ENCODE measurements at regions not wholly inside any gene's neighbourhood (a gene's known extent, or its start where the extent isn't known, plus 50 kb on each side); places are given as distances from the start of the nearest gene placed in this dataset.

DNA sequence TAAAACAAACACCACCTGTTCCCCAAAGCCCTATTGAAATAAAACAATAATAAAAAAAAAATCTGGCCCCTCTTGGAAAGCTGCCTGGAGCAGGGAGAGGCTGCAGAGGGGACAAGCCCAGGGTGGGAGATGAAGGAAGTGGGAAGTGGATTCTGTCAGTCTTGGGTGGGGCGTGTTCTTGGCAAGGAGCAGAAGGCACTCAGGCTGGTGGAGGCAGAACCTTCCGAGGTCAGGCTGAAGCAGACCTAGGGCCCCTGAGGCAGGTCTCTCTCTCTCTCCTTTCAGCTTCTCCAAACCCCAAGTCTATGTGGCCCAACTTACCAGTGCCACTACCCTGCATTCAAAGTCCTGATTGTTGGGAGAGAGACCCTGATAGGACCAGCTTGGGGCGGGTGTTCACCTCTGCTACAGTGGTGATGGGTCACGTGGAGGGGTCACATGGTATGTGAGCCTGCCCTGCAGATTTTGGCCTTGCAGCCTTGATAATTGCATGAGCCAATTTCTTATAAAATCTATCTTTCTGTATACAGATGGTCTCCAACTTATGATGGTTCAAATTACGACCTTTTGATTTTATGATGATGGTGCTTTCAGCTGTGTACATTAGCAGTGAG lies 145.4 kb upstream of the C1orf174 start:
- DNase-seq (ENCODE audit: low read depth) = no peak

DNA sequence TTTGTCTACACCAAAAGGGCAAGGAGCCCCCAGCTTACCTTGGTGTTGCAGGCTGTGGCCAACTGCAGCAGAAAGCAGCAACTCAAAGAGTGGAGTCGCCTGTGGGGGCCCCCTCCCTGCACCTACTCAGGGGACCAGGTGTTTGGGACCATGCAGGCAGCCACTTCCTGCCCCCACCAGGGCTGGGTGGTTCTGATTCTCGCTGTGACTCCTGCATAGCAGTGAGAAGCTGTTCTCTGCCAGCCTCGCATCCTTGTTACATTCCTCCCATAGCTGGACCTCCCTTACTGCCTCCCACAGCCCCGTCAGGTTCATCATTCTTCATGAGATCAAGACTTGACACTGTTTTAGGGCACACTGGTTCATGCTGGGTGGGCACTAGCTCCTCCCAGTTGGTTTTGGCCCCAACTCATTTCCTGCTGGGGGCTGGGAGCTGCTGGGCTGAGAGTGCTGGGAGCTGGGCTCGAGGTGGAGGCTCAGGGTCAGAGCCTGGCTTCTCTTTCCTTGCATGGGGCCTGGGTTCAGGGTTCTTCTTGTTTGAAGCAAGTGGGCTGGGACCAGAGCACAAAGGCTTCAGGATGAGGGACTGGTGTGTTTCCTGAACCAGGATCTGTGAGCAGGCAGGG lies 146.9 kb upstream of the C1orf174 start:
- no peak for DNase-seq (ENCODE audit: low read depth)

DNA sequence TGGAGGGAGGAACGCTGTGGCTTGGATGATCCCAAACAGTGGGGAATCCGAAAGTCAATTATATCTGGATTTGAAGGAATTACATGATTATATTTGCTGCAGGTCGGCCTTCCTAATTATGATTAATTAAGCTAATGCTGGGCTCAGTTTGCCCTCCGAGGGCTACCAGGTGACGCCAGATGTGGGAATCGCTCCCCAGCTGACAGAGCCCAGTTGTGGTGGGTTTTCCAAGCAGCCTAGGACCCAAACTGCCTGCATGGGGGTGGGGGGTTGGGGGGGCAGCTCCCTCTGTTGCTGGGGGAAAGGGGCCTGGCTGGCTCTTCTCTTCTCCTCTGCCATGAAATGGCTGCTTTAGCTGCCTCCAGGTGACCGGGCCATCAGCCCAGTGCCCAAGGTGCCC lies 147.6 kb upstream of the C1orf174 start:
- DNase-seq (ENCODE audit: low read depth) = no peak

DNA sequence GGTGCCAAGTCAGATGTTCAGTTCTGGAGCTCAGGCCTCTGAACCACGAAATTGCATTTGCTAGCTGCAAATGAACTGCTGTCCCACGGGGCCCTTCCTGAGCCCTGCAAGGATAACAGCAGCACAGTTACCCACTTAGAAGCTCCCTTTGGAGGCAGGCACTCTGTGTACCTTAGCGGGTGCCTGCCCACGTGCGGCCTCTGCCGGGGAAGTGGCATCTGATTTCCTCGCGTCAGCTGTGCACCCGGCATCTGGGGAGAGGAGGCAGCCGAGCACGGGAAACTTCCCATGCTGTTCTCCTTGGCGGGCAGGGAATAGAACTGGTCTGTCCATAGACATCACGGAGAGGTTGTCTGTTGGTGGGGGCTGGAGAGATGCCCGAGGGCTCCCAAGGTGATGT lies 148.0 kb upstream of the C1orf174 start:
- no peak for DNase-seq (ENCODE audit: low read depth)

DNA sequence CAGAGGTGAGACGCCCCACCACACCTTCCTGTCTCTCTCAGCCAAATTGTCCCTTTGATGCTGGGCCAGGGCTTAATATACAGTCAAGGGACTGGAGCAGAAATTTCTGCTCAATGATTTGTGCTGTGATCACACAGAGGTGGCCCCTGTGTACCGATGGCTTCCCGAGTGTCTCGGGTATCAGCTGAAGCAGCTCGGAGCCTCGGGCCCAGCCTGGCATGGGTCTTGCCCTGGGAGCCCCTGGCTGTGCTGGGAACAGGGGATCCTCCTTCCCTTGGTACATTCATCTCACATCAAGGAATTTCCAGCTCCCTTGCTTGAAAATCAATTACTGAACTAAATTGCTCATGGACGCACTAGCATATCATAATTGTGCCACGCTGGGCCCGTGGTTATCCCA lies 148.8 kb upstream of the C1orf174 start:
- no peak for DNase-seq (ENCODE audit: low read depth)

DNA sequence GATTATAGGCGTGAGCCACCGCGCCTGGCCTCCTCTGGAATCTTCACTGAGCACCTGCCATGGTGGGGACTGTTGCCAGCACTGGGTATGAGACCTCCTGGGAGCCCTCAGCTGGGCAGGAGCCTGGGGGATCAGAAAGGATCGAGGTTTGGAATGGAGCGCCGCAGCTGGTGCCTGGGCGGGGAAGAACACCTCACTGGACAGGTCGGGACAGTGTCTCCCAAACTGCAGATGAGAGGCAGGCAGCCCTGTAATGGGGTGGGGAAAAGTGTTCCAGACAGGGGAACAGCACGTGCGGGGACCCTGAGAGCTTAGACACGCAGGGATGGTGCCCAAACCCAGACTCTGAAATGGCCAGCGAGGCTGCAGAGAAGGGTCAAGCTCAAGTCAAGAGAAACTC lies 150.9 kb upstream of the C1orf174 start:
- DNase-seq (ENCODE audit: low read depth) = no peak

DNA sequence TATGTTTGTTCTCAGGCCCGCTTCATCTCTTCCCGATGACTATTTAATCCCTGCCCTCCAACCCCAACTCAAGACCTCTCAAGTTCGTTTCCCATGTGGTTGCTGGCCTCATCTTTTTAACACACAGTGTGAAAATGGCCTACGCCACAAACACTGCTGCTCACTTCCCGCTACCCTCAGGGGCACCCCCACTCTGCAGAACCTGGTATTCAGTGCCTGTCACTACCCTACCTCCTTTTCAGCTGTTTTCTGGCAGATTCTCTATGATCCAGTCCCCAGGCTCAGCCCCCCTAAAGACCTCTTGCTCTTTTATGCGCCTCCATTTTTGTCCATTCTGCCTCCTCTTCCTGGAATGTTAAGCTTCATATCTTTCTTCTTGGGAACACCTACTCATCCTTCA lies 152.6 kb upstream of the C1orf174 start:
- DNase-seq (ENCODE audit: low read depth) = no peak

DNA sequence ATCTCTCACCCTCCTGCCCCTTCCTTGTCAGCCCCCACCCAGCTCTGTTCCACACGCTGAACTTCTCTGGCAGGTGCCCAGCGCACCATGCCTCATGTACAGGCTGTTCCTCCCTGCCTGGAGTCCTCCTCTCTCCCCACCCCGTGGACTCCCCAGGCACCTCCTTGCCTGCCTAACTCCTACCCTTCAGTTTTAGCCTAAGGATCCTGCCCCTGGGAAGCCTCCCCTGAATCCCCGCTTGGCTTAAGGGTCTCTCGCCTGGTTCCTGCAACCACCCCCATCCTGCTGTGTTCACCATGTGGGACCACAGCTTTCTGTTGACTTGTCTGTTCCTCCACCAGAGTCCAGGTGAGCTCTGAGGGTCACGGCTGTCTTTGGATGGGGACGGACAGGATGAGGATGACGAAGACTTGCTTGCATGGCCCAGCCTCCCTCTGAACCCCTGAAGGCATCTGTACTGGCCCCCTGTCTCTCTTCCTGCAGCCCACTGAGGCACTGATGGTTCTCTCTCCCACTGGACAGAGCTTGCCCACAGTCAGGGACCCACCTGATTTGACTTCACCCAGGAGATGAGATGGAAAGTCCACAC lies 153.2 kb upstream of the C1orf174 start:
- no peak for DNase-seq (ENCODE audit: low read depth)

DNA sequence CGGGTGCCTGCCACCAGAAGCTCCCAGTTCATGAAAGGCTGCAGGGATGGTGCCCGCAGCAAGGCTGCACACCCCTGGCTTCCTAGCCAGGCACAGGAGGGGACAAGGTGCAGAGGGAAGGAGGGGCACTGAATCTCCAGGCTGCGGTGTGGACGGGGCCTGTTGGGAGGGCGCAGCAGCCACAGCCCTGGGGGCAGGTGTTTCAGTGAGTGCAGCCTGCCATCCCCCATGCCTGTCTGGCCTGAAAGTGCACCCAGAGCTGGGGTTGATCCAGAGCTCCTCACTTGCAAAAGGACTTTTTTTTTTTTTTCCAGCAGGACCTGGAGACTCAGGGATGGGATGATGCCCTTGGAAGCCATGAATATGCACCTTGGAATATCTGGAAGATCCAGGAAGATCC lies 153.7 kb upstream of the C1orf174 start:
- no peak for DNase-seq (ENCODE audit: low read depth)

DNA sequence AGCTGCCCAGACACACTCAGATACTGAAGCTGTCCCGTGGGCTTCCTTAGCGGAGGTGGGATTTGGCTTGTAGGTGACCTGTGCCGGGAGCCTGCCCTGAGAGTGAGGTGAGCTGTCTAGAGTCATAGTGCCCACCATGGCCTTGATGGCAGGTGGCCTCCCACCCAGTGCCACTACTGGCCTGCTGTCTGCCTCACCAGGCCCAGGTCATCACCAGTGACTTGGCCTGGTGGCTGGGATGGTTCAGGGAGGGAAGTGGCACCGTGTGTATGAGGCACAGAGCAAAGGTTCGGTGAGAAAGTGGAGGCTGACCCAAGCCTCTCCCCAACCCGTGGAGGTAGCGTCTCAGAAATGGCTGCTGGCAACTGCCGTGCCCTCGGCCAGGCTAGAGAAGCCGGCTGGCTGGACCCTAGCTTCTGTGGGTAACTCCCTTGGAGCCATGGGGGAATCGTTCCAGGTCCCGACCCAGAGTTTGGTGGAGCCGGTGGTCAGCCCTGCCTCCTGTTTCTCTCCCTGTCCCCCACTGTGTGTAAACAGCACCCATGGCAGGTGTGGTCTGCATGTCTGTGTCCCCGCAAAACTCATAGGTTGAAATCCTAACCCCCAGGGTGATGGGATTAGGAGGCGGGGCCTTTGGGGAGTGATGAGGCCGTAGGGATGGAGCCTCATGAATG lies 155.4 kb upstream of the C1orf174 start:
- no peak for DNase-seq (ENCODE audit: low read depth)

DNA sequence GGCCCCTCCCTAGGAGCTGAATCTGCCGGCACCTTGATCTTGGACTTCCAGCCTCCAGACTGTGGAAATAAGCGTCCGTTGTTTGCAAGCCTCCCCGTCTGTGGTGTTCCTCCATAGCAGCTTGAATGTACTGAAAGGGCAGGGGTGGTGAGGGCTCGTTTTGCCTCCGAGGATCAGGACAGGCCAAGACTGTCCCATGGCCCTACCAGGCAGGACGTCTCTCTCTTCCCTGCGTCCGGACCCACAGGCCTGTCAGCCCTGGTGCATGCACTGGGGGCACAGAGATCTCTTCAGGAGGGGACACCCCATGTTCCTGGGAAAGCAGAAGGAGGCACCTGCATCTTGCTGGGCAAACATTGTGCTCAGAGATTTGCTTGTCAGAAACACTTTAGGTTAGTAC lies 156.3 kb upstream of the C1orf174 start:
- DNase-seq (ENCODE audit: low read depth) = no peak

DNA sequence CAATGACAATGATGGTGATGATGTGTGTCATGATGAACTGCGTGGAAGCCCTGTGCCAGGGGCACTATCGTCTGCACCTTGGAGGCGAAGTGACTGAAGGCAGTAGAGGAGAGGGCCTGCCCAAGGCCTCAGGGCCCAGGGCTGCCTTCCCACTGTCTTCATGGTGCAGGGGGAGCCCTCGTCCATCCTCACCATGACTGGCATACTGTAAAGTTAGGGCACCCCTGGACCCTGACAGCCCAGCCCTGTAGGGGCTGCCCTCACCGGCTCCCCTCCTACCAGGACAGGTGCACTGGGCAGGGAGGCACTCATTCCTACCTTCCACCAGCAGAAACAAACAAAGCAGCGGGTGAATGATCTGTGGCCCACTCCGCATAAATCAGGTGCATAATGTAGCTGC lies 156.9 kb upstream of the C1orf174 start:
- DNase-seq (ENCODE audit: low read depth) = no peak

DNA sequence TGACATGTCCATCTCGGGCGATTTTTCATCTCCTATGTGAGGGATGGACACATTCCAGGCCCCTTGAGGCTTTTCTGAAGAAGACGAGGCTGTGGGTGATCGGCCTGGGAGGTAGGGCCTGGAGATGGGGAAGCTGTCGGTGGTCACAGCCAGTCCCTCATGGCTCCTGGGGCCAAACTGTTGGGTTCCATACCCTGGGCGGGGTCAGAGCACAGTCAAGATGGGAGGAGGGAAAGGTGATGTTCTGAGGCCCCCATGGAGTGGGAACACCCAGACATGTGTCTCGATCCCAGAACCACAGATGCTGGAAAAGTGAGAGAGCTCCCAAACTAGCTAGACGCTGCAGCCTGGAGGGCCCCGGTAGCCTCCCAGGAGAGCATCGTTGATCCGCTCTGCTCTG lies 157.5 kb upstream of the C1orf174 start:
- DNase-seq (ENCODE audit: low read depth) = no peak

DNA sequence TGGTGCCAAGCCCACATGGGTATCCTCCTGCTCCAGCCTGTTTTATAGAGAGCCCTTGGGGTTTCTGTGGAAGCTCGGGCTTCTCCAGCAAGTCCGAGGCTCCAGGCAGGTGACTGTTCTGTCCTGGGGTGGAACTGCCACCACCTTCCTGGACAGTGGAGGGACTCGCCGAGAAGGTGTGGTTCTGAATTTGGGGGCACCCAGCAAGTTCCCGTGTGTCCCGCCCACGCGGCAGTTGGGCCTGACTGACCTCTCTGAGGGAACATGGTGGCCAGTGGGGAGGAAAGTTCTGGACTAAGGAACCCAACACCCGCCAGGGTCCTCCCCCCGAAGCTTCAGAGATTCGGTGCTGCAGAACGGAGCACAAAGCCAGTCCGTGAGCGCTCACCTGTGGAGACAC lies 158.1 kb upstream of the C1orf174 start:
- no peak for DNase-seq (ENCODE audit: low read depth)

DNA sequence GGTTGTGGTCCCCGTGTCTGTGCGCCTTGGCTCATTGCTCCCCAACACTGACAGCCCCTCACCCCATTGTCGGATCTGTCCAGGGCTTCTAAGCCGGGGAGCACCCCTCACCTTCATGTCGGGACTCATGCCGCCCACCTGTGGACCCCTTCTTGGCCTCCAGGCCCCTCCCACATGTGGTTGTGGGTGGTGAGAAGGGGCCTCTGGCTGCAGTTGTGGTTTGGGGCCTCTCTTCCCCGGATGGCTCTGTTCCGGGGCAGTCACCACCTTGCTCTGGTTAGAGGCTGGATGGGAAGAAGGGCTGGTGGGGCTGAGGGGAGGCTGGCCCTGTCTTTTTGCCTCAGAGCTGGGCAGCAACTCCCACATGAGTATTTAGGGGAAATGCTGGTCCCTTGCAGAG lies 158.6 kb upstream of the C1orf174 start:
- DNase-seq (ENCODE audit: low read depth) = no peak

DNA sequence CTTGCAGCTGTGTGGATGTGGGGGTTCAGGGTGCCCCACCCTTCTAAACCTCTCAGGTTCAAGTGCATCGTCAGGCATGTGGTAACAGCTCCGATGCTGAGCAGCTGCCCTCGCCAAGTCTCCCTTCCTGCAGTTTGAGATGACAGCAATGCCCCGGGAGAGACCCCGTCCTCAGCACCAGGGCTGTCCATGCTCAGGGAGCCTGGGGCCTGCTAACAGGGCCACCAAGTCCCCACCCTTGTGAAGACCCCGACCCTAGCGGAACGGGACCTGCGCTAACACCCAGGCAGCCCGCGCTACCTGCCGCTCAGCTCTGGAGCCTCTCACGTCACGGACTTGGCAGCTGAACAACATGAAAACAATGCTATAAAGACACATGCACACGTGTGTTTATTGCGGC lies 159.2 kb upstream of the C1orf174 start:
- DNase-seq (ENCODE audit: low read depth) = no peak

DNA sequence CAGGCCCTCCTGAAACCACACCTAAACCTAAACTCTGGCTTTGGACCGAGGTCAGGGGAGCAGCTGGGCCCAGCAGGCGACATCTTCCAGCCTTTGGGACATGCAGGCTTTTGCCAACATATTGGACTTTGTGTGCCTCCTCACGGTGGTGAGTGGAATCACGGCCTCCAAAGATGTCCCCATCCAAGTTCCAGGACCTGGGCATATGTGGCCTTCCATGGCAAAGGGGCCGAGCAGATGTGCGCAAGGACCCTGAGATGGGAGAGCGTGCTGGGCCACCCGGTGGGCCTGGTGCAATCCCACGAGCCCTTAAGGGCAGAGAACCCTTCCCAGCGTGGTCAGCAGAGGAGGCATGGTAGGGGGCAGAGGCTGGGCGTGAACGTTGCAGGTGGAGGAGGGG lies 160.8 kb upstream of the C1orf174 start:
- no peak for DNase-seq (ENCODE audit: low read depth)

DNA sequence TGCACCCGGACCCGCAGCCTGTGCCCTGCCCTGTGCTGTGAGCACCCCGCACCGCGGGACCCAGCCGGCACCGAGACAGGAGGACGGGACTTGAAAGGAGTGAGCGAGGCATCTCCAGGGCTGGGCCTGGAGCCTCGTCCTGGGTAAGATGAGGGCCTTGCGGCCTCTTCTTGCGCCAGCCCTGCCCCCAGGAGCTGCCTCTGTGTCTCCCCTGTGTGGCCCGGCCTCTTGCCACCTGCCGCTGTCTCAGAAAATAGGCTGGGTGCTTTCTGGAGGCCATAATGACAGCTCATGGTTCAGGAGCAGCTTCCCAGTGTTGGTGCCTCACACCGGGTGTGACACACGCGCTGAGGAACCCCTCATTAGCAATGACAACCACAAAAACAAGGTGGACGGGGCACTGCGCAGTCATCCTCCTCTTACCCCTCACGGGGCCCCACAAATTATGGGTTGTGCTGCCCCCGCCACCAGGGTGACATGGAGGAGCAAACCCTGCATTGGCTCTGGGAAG lies 161.5 kb upstream of the C1orf174 start:
- DNase-seq (ENCODE audit: low read depth) = no peak

DNA sequence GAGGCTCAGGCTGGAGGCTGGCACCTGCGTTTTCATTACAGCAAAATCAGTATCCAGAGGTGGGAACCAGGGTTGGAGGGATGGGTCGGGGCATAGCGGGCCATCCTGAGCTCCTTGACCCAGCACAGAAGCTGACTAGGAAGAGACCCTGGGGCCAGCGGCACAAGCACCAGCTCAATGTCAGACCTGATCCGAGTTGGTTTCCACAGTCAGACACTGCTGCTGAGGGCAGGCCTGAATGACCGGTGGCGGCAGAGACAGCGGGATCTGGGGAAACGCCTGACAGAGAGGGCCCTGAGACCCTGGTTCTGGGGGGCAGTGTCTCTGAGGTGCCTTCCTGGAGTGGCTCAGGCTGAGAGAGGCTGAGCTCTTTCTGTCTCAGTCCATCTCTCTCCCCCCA lies 162.0 kb upstream of the C1orf174 start:
- DNase-seq (ENCODE audit: low read depth) = no peak

DNA sequence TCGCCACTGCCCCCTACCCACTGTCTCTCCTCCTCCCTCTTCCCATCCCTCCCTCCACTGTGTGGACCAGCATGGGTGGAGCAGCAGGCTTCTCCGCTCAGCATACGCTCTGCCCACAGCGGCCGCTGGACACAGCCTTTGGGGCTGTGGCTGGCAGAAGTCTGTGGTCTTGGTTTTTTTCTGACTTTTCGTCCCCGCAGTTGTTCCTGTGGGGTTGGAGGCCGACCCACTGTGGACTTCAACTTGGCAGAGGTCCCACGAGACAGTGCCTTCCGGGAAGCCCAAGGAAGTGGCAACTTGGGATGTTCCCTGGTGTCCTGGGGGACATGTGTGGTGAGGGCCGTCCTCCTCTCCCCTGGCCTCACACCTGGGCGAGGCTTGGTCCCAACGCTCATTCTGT lies 162.5 kb upstream of the C1orf174 start:
- DNase-seq (ENCODE audit: low read depth) = no peak

DNA sequence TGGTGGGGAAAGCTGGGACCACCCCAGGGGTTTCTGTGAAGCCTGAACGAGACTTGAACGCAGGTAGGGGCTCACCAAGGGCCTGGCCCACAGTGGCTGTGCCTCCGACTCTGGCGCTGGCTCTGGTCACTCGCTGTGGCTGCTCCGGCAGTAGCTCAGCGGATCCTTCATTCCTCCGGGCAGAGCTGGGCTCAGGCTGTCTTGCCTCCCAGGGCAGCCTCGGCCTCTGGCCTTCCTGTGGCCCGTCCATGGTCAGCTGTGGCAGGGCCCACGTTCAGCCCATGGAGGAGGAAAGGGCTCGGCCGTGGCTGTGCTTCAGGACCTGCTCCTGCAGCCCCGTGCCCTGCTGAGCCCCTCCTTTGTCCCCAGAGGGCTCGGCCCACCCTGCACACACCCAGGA lies 162.9 kb upstream of the C1orf174 start:
- DNase-seq (ENCODE audit: low read depth) = no peak

DNA sequence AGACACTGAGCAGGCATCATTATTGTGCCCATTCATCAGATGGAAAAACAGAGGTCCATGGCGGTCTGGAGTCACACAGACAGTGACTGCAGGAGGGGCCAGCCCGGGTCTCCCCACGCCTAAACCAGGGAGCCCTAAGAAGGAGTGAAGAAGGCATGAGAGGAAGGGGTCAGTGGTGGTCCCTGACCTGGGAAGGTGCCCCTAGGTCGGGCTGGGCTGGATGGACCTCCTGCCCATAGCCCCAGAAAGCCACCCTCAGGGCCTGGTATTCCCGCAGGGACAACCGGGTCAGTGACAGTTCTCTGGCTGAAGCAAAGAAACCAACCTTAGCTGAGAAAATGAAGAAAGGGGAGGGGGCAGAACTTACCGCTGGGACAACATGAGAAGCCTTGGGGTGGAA lies 163.4 kb upstream of the C1orf174 start:
- DNase-seq (ENCODE audit: low read depth) = no peak

DNA sequence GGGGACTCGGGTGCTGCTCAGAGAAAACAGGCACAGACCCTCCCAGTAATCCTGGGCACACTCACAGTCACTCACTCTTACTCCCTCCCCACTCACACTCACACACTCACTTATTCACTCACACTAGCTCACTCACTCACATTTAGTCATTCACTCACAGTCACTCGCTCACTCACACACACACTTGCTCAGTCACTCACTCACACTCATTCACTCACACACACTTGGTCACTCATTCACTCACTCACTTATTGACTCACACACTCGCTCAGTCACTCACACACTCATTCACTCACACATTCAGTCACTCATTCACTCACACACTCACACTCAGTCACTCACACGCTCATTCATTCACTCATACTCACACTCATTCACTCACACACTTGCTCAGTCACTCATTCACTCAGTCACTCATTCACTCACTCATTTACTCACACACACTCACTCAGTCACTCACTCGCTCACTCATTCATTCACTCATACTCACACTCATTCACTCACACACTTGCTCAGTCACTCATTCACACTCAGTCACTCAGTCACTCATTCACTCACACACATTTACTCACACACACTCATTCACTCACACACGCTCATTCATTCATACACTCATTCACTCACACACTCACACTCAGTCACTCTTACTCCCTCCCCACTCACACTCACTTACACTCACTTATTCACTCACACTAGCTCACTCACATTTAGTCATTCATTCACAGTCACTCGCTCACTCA lies 164.2 kb upstream of the C1orf174 start:
- DNase-seq (ENCODE audit: low read depth) = no peak

Data from stimulated activated CD4-positive, alpha-beta T cell treated with anti-CD3 and anti-CD28 coated beads, Interleukin-2, amount 100 ng/mL, for 4 hours (primary cell).